NCI-H1092 (cell line): ENCODE measurements at regions not wholly inside any gene's neighbourhood (a gene's known extent, or its start where the extent isn't known, plus 50 kb on each side); places are given as distances from the start of the nearest gene placed in this dataset.
"Not testable (repeated sequence)": the region's sequence is repeated elsewhere in the genome, so short reads cannot be mapped to it uniquely, and the experiment has no call there.

Source experiments
- DNase-seq: peaks from one replicate; lab custom pipeline; 2025; lab: John Stamatoyannopoulos, UW

- no peak for DNase-seq
These were observed 193.9 kb downstream of the DLL1 start for GRCh38 chr6:170096803-170097504.

DNA sequence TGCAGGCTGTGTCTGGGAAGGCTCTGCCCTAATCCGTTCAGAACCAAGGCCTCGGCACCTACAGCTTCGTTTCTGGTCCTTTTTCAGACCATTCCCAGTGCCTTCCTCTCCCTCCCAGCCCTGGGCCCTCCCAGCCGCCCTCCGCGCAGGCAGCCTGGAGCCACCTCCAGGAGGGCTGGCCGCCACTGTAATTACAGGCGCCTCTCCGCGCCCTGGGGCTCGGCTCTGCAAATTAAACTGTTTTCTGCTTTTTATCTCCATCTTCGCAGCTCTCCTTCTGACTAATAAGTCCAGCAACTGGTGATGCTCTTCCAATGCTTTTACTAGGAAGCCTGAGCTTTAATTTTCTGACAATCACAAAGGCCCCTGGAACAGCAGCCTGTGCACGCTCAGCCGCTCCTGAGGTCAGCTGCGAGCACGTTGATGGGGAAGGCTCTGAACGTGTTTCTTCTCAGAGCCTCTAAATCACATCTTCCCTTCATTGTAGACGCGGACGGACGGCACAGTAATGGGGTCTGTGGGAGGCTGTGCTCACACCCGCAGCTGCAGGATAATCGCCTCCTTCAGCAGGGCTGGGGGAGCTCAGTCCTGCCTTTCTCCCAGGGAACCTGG, 194.6 kb downstream of the DLL1 start:
- no peak for DNase-seq

GRCh38 chr6:170095273-170095981, 195.5 kb downstream of the DLL1 start:
- DNase-seq: no peak

GRCh38 chr6:170094686-170095272, 196.1 kb downstream of the DLL1 start:
- DNase-seq: no peak

GRCh38 chr6:170093658-170094596, 197.0 kb downstream of the DLL1 start:
- no peak for DNase-seq

GRCh38 chr6:170093276-170093657, 197.6 kb downstream of the DLL1 start:
- no peak for DNase-seq

DNA sequence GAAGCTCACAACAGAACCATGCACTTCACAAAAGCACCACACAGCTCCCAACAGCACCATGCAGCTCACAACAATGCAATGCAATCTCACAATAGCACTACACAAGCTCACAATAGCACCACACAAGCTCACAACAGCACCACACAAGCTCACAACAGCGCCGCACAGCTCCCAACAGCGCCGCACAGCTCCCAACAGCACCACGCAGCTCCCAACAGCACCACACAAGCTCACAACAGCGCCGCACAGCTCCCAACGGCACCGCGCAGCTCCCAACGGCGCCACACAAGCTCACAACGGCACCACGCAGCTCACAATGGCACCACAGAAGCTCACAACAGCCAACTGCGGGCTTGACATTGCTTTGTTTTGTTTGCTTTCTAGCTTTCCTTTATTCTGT, 198.1 kb downstream of the DLL1 start:
- no peak for DNase-seq

DNA sequence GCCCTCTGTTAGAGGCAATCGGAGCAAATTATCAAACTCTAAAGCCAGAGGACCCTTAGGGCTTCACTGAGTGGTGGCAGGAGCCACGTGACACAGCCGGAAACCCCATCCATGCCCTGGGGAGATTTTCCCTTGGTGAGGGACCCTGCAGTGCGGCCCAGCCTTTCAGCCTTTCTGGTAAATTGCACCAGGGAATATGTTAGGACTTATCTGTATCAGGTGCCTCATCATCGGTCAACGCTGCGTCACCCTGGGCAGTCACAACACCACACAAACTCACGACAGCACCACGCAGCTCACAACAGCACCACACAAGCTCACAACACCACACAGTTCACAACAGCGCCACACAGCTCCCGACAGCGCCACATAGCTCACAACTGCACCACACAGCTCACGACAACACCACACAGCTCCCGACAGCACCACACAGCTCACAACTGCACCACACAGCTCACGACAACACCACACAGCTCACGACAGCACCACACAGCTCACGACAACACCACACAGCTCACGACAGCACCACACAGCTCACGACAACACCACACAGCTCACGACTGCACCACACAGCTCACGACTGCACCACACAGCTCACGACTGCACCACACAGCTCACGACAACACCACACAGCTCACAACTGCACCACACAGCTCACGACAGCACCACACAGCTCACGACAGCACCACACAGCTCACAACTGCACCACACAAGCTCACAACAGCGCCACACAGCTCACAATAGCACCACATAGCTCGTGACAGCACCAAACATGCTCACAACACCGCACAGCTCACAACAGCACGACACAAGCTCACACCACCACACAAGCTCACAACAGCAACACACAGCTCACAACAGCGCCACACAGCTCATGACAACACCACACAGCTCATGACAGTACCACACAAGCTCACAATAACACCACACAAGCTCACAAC, 199.0 kb downstream of the DLL1 start:
- DNase-seq: no peak

DNA sequence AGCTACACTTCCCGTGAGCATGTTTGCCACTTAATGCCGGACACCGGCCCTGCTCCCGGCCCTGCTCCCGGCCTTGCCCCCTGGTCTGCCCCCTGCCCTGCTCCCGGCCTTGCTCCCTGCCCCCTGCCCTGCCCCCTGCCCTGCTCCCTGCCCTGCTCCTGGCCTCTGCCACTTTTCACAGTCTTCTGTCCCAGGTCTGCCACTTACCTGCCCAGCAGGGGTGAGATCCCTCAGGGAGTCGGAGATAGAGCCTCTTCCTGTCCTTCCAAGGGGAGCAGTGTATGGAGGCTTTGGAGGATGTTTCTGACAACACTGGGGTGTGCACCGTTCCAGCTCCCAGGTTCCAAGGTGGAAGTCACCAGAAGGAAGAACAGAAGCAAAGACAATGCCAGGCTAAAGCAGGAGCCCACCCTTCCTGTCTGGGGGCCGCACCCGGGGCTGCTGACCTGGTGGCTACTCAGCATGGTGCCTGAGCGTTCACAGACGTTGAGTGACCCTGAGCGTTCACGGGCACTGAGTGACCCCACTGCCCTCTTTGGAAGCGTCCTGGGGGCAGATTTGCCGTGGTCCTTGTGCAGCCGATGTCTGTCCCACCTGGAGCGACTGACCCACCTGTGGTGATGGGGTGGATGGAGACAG, 199.8 kb downstream of the DLL1 start:
- DNase-seq: no peak

- DNase-seq: no peak
These were observed 200.3 kb downstream of the DLL1 start for GRCh38 chr6:170090561-170090960.

DNA sequence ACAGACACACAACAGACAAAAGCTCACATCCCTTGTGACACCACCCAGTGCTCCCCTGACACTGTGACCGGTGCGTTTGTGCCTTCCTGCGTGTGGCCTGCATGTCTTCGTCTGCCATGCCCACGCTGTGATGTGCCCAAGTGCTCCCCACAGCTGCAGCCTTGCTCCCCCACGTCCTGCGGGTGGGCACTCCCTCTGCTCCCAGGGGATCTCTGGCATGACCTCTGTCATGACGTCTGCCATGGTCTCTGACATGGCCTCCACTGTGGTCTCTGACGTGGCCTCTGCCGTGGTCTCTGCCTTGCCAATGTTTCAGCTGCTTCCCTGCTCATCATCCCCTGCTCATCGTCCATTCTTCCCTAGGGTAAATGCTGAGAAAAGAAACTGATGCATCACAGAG, 200.9 kb downstream of the DLL1 start:
- DNase-seq: no peak

- no peak for DNase-seq
These were observed 202.3 kb downstream of the DLL1 start for GRCh38 chr6:170088582-170088955.

DNA sequence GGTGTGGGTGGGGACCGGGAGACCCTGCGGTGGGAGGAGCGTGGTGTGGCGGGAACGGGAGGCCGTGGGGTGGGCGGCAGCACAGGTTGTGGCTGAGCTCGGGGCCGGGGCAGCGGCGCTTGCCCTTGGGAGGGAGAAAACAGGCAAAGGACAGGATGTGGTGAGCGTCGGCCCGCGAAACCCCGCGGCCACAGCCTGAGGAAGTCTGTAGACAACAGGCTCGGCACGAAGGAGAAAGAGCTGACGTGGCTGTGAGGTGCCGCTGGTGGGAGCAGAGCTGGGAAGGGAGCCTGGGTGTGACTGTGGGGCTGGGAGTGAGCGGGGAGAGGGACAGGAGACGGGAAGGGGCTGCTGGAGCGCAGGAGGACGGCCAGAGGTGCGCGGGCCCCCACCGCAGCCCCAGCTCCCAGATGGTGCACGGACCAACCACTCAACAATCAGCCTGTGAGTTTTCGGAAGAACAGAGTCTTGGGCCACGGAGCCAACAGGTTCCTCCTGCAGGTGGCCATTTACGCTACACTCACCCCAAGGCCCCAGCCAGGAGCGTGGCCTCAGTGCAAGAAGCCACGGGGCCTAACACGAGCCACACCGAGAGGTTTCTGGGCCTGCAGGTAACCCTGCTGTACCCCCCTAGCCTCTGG, 202.8 kb downstream of the DLL1 start:
- no peak for DNase-seq

DNA sequence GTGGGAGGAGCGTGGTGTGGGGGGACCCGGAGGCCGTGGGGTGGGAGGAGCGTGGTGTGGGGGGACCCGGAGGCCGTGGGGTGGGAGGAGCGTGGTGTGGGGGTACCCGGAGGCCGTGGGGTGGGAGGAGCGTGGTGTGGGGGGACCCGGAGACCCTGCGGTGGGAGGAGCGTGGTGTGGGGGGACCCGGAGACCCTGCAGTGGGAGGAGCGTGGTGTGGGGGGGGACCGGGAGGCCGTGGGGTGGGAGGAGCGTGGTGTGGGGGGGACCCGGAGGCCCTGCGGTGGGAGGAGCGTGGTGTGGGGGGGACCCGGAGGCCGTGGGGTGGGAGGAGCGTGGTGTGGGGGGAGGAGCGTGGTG, 203.5 kb downstream of the DLL1 start:
- DNase-seq: not testable (repeated sequence)

GRCh38 chr6:170086639-170087420, 204.0 kb downstream of the DLL1 start:
- no peak for DNase-seq

DNA sequence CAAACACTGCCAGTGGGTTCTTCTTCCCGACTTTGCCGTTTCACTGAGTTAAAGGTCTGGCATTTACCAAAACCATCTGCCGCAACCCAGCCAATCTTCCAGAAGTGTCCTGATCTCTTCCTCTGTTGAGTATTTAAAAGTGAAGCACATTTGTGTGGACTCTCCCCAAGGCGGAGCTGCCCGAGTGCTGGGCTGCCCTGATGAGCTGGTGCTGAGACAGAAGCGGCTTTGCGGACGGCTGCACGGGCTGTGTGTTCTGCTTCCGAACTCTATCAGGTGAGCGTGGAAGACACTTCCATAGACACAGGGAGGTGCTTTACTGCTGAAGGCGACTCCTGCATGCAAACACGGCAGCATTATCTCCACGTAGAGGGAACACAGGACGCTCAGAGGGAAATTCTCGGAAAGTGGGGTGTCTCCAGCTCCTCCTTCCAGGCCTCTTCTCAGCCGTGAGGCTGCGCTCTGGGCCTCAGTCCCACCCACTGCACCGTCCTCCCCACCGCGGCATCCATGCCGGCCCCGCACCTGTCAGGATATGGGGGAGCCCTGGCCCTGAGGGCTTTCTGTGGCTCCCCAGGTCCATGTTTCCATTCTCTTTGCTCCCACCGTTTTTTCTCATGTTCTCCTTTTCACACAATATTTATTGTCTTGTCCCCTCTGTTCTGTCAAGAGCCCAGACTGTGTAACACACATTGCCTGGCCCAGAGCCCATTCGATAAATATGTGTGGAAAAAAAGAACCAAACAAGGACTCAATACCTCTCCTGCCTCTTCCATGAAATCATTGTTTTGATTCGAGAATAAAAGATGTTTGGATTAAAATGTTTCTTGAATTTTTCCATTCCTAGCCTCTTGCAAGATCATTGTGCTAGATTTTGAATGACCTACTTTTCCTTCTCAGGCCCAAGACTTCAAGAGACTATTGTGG, 205.1 kb downstream of the DLL1 start:
- peak; percentile 58 for DNase-seq

- DNase-seq: no peak
These were observed 206.6 kb downstream of the DLL1 start for GRCh38 chr6:170084166-170084730.
